GM21619 (cell line): ENCODE measurements at regions not wholly inside any gene's neighbourhood (a gene's known extent, or its start where the extent isn't known, plus 50 kb on each side); places are given as distances from the start of the nearest gene placed in this dataset.
A peak's percentile ranks its signal among the peaks of the same experiment; 100 is the strongest.
"Not testable (repeated sequence)": the region's sequence is repeated elsewhere in the genome, so short reads cannot be mapped to it uniquely, and the experiment has no call there.

Experiments used
- ATAC-seq: cut with Tn5 transposase; IDR thresholded peaks from one replicate; pipeline ENCODE4 v1.9.1; 2021; ENCODE audit not compliant: unreplicated experiment

DNA sequence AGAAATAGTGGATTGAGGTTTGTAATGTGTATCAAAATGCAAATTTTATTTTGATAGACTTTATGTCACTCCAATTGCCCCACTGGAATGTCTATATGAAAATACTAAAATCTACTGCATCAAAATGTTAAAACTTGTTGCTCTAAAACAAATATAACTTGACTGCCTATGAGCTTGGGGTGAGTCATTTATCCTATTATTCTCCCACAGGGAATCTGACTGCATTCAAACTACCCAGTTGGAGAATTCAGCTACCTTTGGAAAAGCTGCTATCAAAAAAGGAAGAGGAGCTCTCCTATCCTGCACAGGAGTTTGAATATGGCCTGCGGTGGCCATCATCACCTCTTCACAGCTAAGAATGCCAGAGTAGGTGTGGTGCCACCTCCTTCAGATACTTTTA is 173.1 kb downstream of the KLHL28 start:
- ATAC-seq = no peak

DNA sequence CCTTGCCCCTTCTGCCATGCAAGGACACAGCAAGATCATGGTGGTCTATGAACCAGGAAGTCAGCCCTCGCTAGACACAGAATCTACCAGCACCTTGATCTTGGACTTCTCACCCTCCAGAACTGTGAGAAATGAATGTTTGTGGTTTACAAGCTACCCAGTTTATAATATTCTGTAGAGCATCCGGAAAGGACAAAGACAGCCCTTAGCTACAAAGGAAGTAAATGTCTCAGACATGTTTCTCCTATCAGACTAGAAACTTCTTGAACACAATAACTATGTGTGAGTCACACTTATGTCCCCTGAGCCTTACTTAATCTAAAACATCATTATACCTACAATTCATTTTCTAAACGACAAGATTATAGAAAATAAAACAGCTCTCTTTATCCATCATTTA is 176.7 kb downstream of the KLHL28 start:
- ATAC-seq = no peak

DNA sequence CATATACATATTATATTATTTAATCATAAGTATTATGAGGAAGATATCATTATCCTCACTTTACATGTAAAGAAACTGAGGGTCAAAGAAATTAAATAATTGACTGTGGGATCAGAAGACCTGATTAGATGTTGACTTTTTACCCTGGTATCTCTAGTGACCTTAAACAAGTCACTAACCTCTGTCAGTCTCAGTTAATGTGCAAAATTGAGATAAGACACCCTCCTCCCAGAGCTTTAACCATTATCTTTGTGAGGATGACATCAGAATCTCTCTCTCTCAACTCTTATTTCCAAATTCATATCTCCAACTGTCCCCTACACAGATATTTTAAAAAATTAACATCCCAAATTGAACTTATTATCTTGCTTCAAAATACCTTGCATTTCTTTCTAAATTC is 177.8 kb downstream of the KLHL28 start:
- ATAC-seq = no peak

DNA sequence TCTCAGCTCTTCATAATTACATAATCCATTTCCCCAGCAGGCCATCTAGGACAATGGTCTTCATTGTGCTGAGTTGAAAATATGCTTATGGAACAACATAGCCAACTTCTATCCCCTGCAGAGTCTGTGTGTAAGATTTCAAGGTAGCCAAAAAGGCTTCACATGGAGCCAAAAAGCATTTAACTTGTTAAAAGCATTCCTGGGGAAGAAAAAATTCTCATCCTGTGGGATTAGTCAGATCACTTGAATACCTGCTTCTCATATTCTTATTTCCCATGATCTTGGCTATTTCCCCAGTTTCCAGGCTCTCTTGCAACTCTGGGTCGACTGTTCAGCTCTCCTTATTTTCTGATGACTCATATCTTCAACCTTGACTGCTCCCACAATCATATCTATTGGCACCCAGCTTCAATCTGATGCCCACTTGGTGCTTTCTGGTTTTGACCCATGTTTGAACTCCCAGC is 178.9 kb downstream of the KLHL28 start:
- no peak for ATAC-seq

DNA sequence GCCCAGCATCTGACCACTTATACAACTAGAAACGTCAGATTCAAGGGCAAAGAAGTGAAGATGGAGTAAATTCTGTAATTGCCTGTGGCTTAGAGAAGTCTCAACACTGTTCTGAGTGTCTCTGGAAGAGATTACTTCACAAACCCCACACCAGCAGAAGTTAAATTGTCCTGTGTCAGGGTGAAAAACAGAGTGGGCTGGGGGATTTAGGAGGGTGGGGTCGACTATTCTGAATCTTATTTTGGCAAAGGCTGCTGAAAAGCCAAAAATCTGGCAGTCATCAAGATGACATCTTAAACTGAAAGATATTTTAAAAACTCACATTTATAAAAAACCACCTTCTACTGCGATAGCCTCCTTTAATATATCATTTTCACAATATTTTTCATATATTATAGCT is 180.8 kb downstream of the KLHL28 start:
- no peak for ATAC-seq

DNA sequence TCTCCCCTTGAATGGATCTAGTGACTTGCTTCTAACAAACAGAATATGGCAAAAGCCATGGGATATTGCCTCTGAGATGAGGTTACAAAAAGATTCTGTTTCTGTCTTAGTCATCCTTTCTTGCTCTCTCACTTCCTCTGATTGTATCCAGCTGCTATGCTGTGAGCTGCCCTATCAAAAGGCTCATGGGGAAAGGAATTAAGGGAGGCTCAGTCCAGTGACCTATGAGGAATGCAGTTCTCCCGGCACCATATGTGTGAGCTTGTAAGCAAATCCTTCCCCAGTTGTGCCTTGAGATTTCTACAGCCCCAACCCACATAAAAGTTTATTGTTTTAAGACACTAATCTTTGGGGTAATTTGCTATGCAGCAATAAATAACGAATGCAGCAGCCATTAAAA is 183.1 kb downstream of the KLHL28 start:
- ATAC-seq = peak; percentile 81

DNA sequence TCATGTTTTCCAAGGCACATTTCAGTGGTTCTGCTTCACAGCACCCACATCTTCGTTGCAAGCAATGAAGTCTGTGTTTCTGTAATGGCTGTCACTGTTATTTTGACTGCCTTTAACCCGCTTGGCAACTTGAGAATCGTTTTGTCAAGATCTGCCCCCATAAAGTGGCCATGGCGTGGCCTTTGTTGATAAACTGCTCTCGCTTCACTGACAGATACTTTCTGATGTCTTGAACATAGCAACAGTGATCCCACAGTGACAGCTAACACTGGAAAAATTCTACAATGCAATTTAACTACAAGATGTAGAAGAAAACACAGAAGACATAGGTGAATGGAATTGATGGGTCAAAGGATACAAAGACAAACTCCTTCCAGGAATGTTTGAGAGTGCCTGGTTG is 184.2 kb downstream of the KLHL28 start:
- no peak for ATAC-seq

DNA sequence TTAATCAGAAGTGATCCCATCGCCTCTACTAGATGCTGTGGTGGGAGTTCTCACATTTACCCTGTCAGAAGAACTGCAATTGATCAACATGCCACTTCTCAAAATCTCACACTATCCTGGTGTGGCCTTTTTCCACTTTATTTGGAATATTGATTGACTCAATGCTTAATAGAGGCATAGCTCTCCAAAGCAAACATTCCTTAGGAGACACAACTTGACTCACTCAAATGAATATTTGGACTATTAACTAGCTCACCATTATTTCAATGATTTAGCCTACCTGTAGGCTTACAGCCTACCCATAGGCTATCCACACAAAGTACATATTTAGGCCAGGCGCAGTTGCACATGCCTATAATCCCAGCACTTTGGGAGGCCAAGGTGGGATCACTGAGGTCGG is 186.5 kb downstream of the KLHL28 start:
- no peak for ATAC-seq

DNA sequence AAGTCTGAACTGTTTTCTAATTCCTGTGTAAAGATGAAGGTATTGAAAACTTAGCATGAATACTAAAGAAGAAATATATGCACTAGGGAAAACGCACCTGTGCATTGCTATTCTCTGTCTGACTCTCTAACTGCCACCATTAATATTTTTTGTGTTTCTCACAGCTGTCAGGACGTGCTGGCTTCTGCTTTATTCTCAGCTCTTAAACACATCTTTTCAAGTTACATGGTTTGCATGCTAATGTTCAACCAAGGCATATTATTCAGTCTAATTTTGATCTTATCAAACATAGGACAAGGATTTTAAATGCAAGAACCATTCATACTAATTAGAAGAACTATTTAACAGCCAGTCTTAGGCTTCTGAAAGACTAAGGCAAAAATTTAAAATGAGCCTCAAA is 187.4 kb downstream of the KLHL28 start:
- ATAC-seq = no peak

DNA sequence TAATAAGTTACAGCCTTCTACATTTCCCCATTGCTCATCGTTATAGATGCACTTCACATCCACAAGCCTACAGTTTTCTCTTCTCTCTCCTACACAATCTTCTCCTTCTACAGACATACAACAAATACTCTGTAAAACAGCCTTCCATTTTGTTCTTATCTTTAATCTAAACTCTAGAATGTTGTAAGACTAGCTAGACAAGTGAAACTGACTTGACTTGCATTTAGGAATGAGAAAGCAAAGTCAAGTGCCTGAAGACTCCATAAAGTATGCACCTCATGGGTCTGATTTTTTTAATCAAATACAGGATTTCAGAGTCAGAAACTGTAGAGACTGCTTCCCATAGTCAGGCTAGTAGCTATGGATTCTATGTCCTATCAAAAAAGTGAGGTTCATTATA is 190.3 kb downstream of the KLHL28 start:
- ATAC-seq = no peak

DNA sequence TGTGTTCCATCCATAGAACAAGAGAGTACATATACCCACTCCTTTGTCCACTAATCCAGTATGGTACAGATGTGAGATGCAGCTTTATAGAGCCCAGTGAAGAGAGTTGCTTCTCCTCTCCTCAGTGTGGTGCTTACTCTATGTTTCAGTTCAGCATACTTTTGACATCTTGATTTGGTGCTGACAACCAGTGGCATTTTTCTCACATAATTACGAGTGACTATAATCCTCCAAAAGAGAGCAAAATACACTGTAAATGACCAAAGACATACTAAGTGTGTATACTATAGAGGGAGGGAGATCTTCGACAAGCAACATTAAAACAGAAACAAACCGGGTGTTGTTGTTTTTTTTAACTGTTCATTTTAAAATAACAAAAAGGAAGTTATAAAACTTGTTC is 191.5 kb downstream of the KLHL28 start:
- no peak for ATAC-seq

DNA sequence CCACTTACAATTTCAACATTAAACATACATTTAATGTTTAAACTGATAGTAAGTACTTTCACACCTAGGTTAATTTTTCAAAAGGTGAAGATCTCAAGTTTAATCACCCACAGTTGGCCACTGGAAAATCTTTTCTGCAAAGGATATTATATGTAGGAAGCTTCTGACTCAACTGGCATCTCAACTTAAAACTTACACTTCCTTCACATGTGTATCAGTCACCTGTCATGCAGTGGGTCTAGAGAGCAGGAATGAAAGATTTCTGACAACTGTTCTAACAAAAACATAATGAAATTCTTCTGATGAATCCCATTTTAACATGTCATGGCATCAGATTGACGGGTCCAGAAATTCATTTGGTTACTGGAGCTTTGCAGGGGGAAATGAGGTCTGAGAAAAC is 192.8 kb downstream of the KLHL28 start:
- ATAC-seq = no peak

DNA sequence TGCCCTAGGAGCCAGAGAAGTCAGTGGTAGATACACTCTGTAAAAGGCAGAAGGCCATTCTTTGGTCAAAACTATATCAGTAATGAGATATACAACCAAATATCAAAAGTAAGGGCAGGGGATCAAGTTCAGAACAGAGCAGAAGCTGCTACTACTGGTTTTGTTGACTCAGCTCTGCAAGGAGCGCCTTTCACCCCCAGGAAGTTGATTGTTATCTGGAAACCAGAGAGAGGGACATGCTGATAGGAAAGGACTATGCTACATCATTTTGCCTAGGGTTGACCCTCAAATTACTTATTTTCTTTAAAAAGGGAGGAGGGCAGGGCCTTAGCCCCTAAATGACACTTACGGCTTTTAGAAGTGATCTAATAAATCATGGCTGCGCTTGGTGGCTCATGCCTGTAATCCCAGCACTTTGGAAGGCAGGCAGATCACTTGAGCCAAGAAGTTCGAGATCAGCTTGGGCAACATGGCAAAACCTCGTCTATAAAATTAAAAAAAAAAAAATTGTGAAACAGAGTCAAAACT is 194.0 kb downstream of the KLHL28 start:
- ATAC-seq = no peak

DNA sequence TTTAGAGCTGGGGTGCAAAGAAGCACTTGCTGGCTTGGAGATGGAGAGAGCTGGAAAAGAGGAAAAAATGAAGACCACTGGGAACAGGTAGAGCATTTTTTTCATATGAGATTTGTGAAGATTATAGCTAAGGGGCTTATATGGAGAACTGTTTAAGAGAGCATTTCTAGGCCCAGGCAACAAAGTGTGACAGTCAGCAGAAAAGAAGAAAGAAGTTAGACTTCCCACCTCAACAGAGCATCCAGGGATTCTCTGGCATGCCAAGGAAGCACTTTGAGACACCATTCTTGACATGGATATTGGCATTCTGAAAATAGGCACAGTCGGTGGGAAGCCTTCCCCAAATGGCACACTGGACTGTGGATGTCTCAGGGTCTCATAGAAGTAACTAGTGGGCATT is 195.5 kb downstream of the KLHL28 start:
- ATAC-seq = no peak

DNA sequence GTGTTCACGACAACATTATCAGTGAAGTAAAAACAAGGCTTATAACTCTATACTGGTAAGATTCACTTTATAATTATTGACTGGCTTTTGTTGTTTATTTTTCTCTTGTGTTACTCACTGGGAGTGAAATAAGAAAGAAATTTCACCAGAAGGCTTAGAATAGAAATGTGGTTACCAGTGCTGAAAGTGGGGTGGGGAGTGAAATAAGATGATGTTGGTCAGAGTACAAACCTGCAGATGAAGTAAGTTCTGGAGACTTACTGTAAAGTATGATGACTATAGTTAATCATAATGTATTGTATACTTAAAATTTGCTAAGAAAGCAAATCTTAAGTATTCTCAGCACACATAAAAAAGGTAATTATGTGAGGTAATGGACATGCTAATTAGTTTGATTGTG is 198.4 kb downstream of the KLHL28 start:
- ATAC-seq = no peak

DNA sequence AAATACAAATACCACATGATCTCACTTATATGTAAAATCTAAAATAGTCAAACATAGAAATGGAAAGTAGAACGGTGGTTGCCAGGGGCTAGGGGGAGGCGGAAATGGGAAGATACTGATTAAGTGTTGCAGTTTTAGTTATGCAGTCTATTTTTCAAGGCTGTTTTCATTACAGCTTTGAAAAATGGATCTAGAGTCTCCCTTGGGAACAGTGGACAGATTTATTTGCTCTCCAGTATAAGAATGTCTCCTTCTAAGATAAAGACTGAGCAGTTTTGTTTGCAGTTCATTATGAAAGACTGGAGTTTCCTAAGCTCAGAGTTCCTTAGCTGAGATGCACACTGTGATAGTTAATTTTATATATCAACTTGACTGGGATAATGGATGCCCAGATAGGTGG is 202.5 kb downstream of the KLHL28 start:
- ATAC-seq = no peak

DNA sequence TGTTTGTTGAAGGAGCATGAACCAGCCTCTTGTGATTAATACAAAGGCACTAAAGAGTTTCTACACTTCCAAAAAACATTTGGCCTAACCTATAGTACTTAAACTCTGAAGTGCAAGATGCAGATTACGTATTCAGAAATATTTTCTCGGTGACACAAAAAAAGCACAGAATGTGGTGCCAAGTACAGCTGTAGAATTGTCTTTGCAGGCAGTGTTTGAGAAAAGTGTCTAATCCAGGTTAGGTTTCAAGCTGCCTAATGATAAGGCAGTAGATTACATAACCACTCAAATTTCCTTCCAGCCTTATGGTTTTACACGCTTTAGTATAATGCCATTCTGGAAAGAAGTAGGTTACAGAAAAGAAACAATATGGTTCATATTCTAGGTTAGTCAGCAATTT is 205.2 kb downstream of the KLHL28 start:
- no peak for ATAC-seq

DNA sequence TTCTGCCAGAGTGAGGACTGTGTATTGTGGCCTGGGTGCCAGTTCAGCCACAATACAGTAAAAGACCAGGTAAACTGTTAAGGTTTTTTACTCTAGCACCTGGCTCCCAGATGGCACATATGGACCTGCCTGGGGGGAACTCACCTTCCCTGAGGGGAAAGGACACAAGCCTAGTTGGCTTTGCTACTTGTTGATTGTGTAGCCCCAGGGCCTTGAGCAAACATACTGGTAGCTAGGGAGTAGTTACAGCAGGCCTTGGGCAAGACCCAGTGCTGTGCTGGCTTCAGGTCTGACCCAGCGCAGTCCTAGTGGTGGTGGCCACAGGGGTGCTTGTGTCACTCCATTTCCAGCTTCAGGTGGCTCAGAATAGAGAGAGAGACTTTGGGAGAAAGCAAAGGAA is 216.4 kb downstream of the KLHL28 start:
- ATAC-seq = no peak

DNA sequence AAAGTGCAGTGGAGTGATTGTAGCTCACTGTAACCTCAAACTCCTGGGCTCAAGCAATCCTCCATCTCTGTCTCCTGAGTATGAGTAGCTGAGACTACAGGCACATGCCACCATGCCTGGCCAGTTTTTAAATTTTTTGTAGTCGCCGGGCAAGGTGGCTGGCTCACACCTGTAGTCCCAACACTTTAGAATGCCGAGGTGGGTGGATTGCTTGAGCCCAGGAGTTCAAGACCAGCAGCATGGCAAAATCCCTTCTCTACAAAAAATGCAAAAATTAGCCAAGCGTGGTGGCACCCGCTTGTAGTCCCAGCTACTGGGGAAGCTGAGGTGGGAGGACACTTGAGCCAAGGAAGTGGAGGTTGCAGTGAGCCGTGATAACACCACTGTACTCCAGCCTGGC is 219.5 kb downstream of the KLHL28 start:
- ATAC-seq = no peak

DNA sequence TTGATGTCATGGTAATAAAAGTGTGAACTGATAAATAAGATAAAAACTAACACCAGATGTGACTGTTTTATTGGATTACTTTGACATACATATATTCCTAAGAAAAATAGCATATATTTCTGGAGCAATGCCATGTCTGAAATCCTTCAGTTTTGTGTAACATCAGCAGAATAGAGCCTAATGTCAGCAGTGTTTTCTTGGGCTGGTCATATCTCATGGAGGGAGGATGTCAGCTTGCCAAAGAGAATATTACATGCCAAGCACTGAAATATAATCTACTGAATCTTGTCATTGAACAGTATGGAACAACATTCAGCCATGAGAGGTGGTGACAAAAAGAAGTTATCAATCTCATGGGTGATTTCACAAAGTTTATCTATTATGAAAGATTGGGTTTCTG is 220.3 kb downstream of the KLHL28 start:
- no peak for ATAC-seq

DNA sequence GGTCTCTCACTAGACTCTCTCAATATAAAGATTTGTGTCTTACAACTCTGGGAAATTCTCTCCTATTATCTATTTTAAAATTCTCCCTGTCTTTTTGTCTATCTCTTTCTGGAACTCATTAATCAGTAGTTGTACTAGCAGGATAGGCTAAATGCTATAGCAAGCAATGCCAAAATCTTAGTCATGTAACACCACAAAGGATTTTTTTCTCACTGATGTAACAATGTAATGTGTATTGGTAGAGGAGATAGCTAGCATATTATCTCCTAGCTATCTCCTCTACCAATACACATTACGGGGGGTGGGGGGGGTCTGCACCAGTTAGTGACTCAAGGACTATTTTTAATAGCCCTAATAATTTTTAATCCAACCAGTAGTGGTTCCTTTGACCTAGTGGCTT is 225.4 kb downstream of the KLHL28 start:
- no peak for ATAC-seq

DNA sequence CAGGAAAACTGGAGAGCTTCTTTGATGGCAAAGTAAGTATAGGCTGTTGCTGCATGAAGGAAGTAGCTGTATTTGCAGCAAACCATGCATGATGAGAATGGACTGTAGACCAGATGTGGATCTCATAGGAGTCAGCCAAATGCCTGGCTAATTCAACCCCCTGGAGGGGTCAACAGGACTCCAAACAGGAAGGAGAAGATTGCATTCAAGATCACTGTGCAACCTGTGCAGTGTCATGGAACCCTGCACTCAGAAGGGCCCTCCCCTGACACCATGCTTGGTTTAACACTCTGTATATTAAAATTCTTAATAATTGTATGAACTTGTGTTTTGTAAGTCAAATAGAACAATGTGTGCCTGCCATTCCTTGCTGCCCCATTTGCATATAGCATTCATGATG is 225.1 kb upstream of the FSCB start:
- ATAC-seq = no peak

DNA sequence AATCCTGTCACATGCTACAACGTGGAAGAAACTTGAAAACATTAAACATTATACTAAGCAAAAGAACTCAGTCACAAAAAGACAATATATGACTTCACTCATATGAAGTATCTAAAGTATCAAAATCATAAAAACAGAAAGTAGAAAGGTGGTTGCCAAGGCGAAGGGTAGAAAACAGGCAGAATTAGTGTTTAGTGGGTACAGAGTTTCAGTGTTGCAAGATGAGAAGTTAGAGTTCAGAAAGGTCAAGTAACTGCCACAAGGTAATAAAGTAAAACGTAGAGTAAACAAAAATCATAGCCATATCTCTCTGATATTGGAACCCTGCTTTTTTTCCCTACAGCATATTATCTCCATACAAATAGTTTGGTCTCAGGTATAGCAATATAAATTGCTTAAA is 223.8 kb upstream of the FSCB start:
- no peak for ATAC-seq

DNA sequence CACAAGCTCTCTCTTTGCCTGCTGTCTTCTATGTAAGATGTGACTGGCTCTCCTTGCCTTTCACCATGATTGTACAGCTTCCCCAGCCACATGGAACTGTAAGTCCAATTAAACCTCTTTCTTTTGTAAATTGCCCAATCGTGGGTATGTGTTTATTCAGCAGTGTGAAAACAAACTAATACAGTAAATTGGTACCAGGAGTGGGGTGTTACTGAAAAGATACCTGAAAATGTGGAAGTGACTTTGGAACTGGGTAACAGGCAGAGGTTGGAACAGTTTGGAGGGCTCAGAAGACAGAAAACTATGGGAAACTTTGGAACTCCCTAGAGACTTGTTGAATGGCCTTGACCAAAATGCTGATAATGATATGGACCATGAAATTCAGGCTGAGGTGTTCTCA is 214.3 kb upstream of the FSCB start:
- ATAC-seq = not testable (repeated sequence)
